ENCODE measurements at regions not wholly inside any gene's neighbourhood (a gene's known extent, or its start where the extent isn't known, plus 50 kb on each side); places are given as distances from the start of the nearest gene placed in this dataset.
"Not testable (repeated sequence)": the region's sequence is repeated elsewhere in the genome, so short reads cannot be mapped to it uniquely, and the experiment has no call there.

GRCh38 chr2:16243411-16243996 lies 303.2 kb downstream of the MYCN start:
- H3K4me3 Mint-ChIP-seq: no peak overlapping the region
- no peaks in the 10 kb centered on the region for H3K9me3 Mint-ChIP-seq (ENCODE audit: low read depth)
- no peak overlapping the region for H3K27ac Mint-ChIP-seq
- no peaks in the 10 kb centered on the region for H3K4me1 Mint-ChIP-seq (ENCODE audit: low read depth)
- no peaks in the 10 kb centered on the region for H3K36me3 Mint-ChIP-seq
- H3K27me3 Mint-ChIP-seq: peaks cover 4% of the 10 kb centered on the region

DNA sequence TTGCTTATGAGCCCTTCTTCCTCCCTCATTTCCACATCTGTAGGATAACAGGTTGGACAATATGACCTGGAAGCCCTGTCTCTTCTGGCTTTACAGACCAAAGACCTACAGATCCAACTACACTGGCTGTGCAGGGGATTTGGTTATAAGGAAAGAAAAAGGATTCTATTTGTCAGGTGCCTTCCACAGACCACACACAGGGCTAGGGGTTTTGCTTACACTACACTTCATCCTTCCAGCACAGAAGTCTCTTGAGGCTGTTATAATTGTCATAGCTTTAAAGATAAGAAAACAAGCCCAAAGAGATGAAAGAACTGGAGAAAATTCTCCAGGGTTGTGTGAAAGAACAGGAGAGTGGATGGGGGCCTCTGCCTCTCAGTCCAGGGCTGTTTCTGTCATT lies 302.6 kb downstream of the MYCN start:
- no peak overlapping the region for H3K27ac Mint-ChIP-seq
- H3K4me1 Mint-ChIP-seq (ENCODE audit: low read depth): no peaks in the 10 kb centered on the region
- no peaks in the 10 kb centered on the region for H3K36me3 Mint-ChIP-seq
- H3K27me3 Mint-ChIP-seq: peaks cover 4% of the 10 kb centered on the region
- H3K9me3 Mint-ChIP-seq (ENCODE audit: low read depth): no peaks in the 10 kb centered on the region
- H3K4me3 Mint-ChIP-seq: no peak overlapping the region

GRCh38 chr2:16241166-16242160 lies 301.1 kb downstream of the MYCN start:
- Mint-ChIP-seq H3K4me3 (no peak overlapping the region), H3K27ac (no peak overlapping the region), H3K36me3 (no peaks in the 10 kb centered on the region)

GRCh38 chr2:16240402-16240801 lies 300.1 kb downstream of the MYCN start:
- H3K27ac Mint-ChIP-seq: no peak overlapping the region
- H3K36me3 Mint-ChIP-seq: no peaks in the 10 kb centered on the region
- no peak overlapping the region for H3K4me3 Mint-ChIP-seq
- peaks cover 11% of the 10 kb centered on the region for H3K27me3 Mint-ChIP-seq
- H3K4me1 Mint-ChIP-seq (ENCODE audit: low read depth): no peaks in the 10 kb centered on the region
- no peaks in the 10 kb centered on the region for H3K9me3 Mint-ChIP-seq (ENCODE audit: low read depth)

More at GRCh38 chr2:16241166-16242160, 301.1 kb downstream of the MYCN start:
- no peaks in the 10 kb centered on the region for H3K4me1 Mint-ChIP-seq (ENCODE audit: low read depth)
- no peaks in the 10 kb centered on the region for H3K9me3 Mint-ChIP-seq (ENCODE audit: low read depth)
- H3K27me3 Mint-ChIP-seq: peaks cover 6% of the 10 kb centered on the region

DNA sequence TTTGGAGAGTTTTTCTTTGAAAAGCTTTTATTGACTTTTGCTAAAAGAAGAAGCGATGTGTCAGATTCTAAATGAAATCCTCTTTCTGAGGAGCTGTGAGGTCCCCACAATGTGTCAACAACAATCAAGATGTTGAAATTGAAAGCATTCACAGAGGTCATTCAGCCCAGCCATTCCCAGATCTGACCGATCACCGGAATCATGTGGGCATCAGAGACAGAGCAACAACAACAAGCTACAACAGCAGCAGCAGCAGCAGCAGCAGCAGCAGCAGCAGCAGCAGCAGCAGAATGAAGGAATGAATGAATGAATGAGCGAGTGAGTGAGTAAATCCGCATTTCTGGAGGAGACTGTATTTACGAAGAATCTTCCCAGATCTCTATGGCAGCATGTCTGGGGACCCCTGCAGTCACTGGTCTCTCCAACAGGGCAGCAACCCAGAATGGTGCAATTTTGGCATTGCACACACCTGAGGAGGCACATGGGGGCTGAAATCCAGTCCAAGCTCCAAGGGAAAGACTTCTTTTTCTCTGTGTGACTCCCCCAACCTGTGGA lies 299.0 kb downstream of the MYCN start:
- peaks cover 14% of the 10 kb centered on the region for H3K27me3 Mint-ChIP-seq
- no peaks in the 10 kb centered on the region for H3K36me3 Mint-ChIP-seq
- H3K27ac Mint-ChIP-seq: no peak overlapping the region
- no peaks in the 10 kb centered on the region for H3K9me3 Mint-ChIP-seq (ENCODE audit: low read depth)
- no peaks in the 10 kb centered on the region for H3K4me1 Mint-ChIP-seq (ENCODE audit: low read depth)
- no peak overlapping the region for H3K4me3 Mint-ChIP-seq

GRCh38 chr2:16238786-16239185 lies 298.4 kb downstream of the MYCN start:
- Mint-ChIP-seq H3K36me3 (no peaks in the 10 kb centered on the region), H3K27ac (no peak overlapping the region), H3K9me3 (ENCODE audit: low read depth) (no peaks in the 10 kb centered on the region), H3K4me3 (no peak overlapping the region), H3K4me1 (ENCODE audit: low read depth) (no peaks in the 10 kb centered on the region), H3K27me3 (peaks cover 14% of the 10 kb centered on the region)

GRCh38 chr2:16238001-16238761 lies 297.8 kb downstream of the MYCN start:
- Mint-ChIP-seq H3K36me3 (no peaks in the 10 kb centered on the region), H3K27me3 (peaks cover 14% of the 10 kb centered on the region), H3K9me3 (ENCODE audit: low read depth) (no peaks in the 10 kb centered on the region), H3K27ac (no peak overlapping the region), H3K4me1 (ENCODE audit: low read depth) (no peaks in the 10 kb centered on the region), H3K4me3 (no peak overlapping the region)

GRCh38 chr2:16235747-16236146 lies 295.4 kb downstream of the MYCN start:
- no peaks in the 10 kb centered on the region for H3K9me3 Mint-ChIP-seq (ENCODE audit: low read depth)
- peaks cover 14% of the 10 kb centered on the region for H3K27me3 Mint-ChIP-seq
- no peaks in the 10 kb centered on the region for H3K4me1 Mint-ChIP-seq (ENCODE audit: low read depth)
- no peak overlapping the region for H3K4me3 Mint-ChIP-seq
- no peak overlapping the region for H3K27ac Mint-ChIP-seq
- H3K36me3 Mint-ChIP-seq: no peaks in the 10 kb centered on the region

DNA sequence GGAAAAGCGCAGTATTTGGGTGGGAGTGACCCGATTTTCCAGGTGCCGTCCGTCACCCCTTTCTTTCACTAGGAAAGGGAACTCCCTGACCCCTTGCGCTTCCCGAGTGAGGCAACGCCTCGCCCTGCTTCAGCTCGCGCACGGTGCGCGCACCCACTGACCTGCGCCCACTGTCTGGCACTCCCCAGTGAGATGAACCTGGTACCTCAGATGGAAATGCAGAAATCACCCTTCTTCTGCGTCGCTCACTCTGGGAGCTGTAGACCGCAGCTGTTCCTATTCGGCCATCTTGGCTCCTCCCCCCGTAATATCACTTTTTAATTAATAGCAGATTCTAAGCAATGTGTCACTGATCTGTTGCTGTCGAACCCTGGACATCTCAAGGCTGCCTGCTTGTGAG lies 294.9 kb downstream of the MYCN start:
- H3K4me3 Mint-ChIP-seq; H3K27ac Mint-ChIP-seq; H3K36me3 Mint-ChIP-seq; H3K9me3 Mint-ChIP-seq (ENCODE audit: low read depth); H3K4me1 Mint-ChIP-seq (ENCODE audit: low read depth): not testable (repeated sequence)
- peaks cover 14% of the 10 kb centered on the region for H3K27me3 Mint-ChIP-seq

GRCh38 chr2:16228951-16229350 lies 288.6 kb downstream of the MYCN start:
- Mint-ChIP-seq H3K4me1 (ENCODE audit: low read depth) (no peaks in the 10 kb centered on the region), H3K27ac (no peak overlapping the region), H3K4me3 (no peak overlapping the region), H3K36me3 (no peaks in the 10 kb centered on the region), H3K27me3 (no peaks in the 10 kb centered on the region), H3K9me3 (ENCODE audit: low read depth) (no peaks in the 10 kb centered on the region)

- Mint-ChIP-seq H3K36me3 (no peaks in the 10 kb centered on the region), H3K27me3 (no peaks in the 10 kb centered on the region), H3K9me3 (ENCODE audit: low read depth) (no peaks in the 10 kb centered on the region), H3K27ac (no peak overlapping the region), H3K4me3 (no peak overlapping the region), H3K4me1 (ENCODE audit: low read depth) (no peaks in the 10 kb centered on the region)
These were observed 288.1 kb downstream of the MYCN start for GRCh38 chr2:16228471-16228870.

DNA sequence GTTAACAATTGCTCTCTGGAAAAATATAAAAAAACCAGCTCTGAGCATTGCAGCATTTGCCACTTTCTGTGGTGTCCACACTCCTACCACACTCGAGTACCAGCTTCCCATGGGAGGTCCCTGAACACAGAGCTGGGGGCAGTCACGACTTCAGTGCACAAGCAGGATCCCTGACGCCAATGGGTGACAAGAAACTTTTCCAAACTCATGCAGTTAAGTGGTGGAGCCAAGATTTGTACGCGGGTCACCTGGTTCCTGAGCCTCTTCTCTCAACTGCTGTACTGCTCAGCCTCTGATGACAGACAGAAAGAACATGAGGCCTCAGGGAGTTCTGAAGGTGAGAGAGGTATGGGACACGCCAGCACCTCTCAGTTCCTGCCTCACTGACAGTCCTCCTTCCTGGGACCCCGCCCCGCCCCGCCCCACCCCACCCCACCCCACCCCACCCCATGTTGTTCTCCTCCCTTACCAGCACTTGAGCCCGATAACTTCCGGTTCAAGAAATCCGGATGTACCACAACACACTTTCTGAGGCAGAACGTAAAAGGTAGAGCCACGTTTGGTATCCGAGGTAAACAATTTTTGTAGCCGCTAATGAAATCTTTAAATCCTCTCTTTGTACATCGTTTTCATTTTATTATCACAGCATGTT lies 287.6 kb downstream of the MYCN start:
- Mint-ChIP-seq H3K4me1 (ENCODE audit: low read depth) (no peaks in the 10 kb centered on the region), H3K9me3 (ENCODE audit: low read depth) (no peaks in the 10 kb centered on the region), H3K27me3 (no peaks in the 10 kb centered on the region), H3K27ac (no peak overlapping the region), H3K4me3 (no peak overlapping the region), H3K36me3 (no peaks in the 10 kb centered on the region)

- Mint-ChIP-seq H3K36me3 (no peaks in the 10 kb centered on the region), H3K4me1 (ENCODE audit: low read depth) (no peaks in the 10 kb centered on the region), H3K9me3 (ENCODE audit: low read depth) (no peaks in the 10 kb centered on the region), H3K27me3 (peaks cover under 1% of the 10 kb centered on the region), H3K27ac (no peak overlapping the region), H3K4me3 (no peak overlapping the region)
These were observed 286.8 kb downstream of the MYCN start for GRCh38 chr2:16226943-16227664.

DNA sequence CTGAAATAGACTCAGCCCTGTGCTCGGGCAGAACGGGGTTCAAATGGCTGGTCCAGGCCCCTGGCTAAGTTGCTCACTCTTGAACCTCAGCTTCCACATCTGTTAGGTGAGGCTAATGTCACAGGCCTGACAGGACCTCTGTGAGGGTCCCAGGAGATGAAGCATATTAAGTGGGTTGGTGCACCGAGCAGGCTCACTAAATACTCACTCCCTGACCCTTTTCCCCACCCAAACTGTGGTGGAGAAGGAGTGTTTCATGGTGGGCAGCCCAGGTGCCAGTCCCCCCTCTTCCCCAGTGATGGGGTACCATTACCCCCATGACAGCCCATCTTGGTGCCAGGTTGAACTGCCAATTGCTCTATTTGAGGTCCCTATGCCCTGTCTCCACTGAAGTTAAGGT lies 286.0 kb downstream of the MYCN start:
- H3K4me1 Mint-ChIP-seq (ENCODE audit: low read depth): no peaks in the 10 kb centered on the region
- H3K36me3 Mint-ChIP-seq: no peaks in the 10 kb centered on the region
- no peaks in the 10 kb centered on the region for H3K9me3 Mint-ChIP-seq (ENCODE audit: low read depth)
- no peak overlapping the region for H3K4me3 Mint-ChIP-seq
- peaks cover 4% of the 10 kb centered on the region for H3K27me3 Mint-ChIP-seq
- H3K27ac Mint-ChIP-seq: no peak overlapping the region

Measured in activated naive CD8-positive, alpha-beta T cell (primary cell).